HG03159 (cell line): ENCODE measurements at regions not wholly inside any gene's neighbourhood (a gene's known extent, or its start where the extent isn't known, plus 50 kb on each side); places are given as distances from the start of the nearest gene placed in this dataset.

Source experiments
- ATAC-seq: cut with Tn5 transposase; IDR thresholded peaks from one replicate; pipeline ENCODE4 v1.9.1; 2021; ENCODE audit warnings: mild to moderate bottlenecking, moderate library complexity; ENCODE audit not compliant: unreplicated experiment

DNA sequence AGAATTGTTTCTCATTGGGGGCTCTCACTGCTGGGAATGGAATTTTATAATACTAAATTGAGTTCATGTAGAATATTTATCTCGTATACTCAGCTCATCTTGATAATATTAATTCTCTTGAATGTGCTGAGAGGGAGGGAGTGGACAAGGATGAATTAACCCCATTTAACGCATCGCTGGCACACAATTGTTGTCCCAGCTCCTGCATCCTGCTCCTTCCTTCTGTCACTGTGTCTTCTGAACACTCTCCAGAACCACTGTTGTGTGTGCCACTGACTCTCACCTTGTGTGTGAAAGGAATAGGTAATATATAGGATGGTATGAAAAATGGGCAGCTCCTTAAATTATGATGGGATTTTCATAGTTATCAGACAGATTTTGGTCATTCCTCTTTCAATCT lies 267.3 kb downstream of the MTRR start:
- ATAC-seq, result no peak

DNA sequence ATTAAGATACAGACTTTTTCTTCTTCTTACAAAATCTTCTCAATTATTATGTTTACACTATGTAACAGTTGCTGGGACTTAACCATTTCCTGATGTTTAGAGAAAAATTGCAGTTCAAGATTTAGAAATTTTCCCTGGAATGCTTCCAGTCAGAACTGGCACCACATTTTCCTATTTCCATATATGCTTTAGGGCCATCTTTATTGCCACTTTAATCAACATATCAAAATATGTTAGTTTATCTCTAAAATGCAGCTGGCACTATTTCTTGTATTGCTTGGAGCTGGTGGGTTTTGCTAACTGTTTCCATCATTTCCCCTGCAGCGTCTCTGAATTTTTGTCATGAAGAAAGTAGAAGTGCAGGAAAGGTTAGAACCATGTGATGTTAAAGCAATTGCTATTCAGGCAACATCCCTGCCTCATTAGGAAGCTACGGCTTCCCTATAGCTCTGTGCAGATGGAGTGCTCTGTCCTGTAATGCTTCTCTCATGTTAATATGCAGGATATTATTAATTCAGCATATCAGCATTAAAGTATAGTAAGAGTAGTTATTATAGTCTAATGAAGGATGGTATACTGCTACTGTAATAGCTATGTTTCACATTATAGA lies 269.1 kb downstream of the MTRR start:
- no peak for ATAC-seq

DNA sequence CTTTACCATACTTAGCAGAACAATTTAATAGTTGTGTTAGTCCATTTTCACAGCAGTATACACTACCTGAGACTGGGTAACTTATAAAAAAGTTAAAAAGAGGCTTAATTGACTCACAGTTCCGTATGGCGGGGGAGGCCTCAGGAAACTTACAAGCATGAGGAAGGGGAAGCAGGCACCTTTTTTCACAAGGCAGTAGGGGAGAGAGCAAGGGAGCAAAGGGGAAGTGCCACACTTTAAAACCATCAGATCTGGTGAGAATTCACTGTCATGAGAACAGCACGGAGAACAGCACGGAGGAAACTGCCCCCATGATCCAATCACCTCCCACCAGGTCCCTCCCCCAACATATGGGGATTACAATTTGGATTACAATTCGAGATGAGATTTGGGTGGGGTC lies 269.9 kb downstream of the MTRR start:
- no peak for ATAC-seq

DNA sequence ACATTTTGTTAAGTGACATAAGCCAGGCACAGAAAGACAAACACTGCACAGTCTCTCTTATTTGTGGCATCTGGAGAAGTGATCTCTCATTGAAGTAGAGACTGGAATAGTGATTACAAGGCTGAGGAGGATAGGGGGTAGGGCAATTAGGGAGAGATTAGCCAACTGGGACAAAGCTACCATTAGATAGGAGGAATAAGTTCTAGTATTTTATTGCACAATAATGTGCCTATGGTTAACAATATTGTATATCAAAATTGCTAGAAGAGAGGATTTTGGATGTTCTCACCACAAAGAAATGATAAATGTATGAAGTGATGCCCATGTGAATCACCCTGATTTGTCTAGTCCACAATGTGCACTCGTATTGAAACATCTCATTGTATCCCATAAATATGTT lies 281.8 kb downstream of the MTRR start:
- ATAC-seq, result no peak

GRCh38 chr5:8156706-8157105 lies 287.8 kb downstream of the MTRR start:
- no peak for ATAC-seq

DNA sequence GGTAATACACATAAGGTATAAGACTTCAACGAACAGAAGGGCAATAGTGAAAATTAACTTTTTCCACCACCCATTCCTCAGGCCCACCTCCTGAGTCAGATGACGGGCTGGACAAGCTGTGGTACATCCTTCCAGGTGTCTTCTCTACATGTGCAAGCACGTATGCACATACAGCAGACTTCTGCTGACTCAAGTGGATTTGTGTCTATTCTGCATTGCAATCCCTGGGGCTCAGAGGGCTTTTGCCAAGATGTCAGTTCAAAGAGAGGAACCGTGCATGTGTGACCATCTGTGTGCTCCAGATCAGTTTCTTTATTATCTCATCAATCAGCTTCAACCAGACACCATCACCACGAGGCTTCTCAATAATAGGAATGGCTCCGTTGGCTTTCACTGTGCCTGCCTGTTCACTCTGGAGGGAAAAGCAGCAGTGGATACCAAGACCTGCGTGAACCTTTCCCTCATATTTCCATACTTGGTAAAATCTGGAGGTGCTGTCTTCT lies 288.4 kb downstream of the MTRR start:
- ATAC-seq, result no peak

DNA sequence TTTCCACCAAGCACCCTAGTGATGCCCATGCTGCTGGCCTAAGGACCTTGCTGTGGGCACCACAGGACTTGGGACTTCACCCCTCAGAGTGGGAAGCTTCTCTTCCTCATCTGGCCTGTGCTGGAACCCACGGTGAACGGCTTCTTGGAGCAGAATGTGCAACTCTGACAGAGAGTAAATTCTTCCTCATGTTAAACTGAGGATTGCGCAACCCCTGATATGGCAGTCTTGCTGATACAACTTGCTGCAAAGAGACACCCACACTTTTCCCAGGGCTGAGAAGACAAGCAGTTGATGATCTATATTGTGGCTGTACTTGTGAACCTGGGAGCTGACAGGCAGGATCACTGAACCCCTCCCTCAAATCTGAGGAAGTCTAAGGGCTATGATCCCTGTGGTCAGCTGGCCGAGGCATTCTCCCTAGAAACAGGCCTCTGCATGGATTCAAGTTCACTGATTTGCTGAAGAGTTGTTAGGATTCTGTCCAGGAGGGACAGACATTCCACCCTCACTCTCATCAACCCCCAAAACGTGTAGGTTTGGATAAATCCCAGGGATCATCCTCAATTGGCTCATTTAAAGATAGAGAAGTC lies 307.2 kb downstream of the MTRR start:
- ATAC-seq, result no peak

DNA sequence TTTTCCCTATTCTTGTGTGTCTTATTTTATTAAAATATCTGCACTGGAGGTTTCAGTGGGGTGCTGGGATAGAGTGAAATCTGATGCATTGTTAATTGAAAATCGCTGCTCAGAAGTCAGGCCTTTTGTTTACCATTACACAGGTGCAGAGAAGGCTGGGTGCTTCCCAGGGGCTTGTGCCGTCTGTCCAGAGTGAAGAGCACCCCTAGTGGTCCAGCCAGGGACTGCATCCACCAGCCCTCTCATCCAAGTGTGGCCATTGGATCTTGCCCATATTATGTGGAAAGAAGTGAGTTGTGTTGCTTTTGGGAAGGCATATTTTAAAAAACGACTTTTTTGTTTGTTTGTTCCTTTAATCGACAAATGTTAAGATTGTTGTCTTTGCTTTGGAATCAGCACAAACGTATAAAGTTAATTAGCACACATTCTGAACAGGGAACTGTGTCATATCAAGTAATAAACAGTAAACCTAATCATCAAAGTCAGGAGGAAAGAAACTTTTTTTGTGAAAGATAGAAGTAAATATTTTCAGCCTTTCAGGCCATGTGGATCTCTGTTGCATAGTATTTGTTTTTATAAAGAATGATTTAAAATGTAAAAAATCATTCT lies 315.6 kb downstream of the MTRR start:
- ATAC-seq, result peak; percentile 97

- ATAC-seq, result no peak
Measured at GRCh38 chr5:8185852-8186251, 316.9 kb downstream of the MTRR start.

DNA sequence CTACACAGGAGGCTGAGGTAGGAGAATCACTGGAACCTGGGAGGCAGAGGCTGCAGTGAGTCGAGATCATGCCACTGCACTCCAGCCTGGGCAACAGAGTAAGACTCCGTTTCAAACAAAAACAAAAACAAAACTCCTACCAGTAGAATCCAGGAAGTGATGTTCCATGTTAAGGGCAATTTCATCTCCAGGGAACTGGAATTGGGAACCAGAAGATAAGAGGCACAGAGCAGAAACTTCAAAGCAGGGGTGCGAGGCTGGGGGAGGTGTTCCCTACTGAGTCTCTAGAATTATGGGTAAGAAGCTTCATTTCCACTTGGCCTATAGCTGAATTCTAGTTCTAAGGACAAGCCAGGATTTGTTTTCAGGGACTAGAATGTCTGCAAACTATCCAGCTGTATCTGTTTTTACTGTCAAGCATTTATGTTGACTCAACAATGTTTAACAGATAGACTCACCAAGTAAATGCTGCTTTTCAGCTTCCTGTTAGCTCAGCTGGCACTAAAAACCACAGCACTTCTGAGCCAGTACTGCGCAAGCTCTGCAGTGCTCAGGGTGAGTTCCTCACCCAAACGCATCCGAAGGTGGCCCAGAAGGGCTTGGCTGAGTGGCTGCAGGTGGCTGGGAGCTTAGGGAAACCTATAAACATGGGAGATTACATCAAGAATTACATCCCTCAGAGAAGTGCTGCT lies 320.1 kb downstream of the MTRR start:
- no peak for ATAC-seq

- no peak for ATAC-seq
Measured at GRCh38 chr5:8192840-8193239, 323.9 kb downstream of the MTRR start.

DNA sequence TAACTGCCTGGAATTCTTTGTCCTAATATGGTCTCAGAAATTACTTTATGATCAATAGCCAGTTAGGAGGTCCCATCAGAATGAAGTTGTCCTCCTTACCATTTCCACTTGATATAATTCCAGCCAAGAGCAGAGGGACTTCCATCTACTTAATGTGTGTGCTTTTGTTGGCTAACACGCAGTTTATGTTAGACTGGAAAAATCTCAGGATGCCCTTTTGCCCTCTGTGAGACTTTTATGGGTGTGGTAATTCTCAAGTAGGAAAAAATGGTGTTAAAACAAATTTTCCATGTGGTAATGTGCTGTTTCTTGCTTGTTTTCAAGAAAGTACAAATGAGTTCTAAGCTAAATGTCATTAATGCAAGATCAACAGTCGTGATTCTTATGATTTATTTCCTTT lies 327.1 kb downstream of the MTRR start:
- no peak for ATAC-seq

GRCh38 chr5:8208307-8208706 lies 339.4 kb downstream of the MTRR start:
- ATAC-seq, result no peak

GRCh38 chr5:8209500-8209899 lies 340.6 kb downstream of the MTRR start:
- ATAC-seq, result no peak

GRCh38 chr5:8213701-8214240 lies 344.8 kb downstream of the MTRR start:
- ATAC-seq, result no peak

DNA sequence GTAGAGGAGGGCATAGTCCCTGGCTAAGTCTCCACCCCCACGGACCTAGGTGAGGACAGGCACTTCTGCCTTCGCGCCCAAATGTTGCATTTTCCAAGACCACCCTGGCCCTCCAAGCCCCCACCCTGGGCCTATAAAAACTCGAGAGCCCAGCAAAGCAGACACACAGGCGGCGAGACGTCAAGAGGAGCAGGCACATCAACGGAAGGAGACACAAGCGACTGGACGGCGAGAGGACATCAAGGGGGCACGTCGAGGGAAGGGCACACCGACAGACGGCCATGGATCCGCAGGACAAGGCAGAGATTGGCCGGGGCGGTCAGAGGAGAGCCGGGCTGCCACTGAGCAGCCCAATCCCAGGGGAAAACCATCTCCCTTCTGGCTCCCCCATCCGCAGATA lies 348.0 kb downstream of the MTRR start:
- no peak for ATAC-seq

DNA sequence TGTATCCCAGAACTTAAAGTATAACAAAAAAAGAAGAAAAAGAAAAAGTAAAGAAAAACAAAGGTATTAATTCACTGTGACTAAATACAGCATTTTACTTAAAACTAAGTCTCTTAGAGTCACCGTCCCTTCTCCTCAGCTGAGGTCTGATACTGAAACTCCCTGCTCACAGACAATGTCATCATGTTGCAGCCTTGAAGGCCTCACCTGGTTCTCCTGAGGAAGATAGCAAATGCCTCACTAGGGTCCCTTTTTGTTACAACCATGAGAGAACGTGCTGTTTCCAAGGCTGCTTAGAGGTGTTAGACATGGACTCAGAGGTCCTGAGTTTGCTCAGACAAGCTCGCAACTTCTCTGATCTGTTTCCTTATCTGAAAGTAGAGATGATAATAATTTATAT lies 357.2 kb downstream of the MTRR start:
- ATAC-seq, result no peak

DNA sequence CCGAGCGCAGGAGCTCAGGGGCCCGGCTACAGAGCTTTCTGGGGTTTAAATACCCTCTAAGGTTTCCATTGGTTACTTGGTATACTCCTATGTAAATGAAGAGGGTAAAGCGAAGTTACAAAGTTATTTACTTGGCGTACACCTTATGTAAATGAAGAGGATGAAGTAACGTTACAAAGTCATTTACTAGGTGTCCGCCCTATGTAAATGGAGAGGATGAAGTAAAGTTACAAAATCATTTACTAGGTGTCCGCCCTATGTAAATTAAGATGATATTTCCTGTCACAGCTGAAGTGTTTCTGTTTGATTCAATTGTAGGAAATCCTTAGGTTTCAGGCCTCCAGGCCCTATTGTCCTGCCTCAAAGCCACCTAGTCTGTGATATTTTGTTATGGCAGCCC lies 358.2 kb downstream of the MTRR start:
- ATAC-seq, result no peak

GRCh38 chr5:8229551-8229950 lies 360.6 kb downstream of the MTRR start:
- ATAC-seq, result no peak

DNA sequence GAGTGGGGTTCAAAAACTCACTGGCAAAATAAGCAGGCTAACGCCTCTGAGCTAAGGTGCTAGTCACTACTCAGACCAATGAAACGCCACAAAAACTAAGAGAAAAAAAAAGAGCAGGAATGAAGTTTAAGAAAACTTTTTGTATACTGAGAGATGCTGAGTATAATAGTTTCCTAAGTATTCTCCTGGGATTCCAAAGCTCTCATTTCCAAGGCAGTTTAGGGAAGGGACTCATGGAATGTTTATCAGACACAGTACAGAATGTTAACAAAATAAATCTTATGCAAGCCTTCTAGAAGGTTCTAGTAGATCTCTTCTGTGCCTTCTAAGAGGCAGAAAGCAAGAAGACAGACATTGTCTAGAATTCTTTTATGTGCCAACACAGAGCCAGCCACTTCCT lies 361.9 kb downstream of the MTRR start:
- no peak for ATAC-seq

DNA sequence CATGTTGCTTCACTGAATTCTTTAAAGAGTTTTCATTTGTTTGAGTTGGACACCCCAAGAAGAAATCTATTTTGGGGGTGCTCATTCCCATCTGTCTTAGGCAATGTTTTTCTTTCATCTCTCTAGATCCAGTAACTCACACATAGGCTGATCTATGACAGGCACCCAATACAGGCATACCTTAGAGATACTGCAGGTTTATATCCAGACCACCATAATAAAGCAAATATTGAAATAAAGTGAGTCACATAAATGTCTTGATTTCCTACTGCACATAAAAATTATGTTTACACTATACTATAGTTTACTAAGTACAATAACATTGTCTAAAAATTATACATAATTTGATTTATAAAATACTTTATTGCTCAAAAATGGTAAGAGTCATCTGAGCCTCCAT lies 364.5 kb downstream of the MTRR start:
- ATAC-seq, result no peak
